KG1 (cell line): ENCODE measurements at regions not wholly inside any gene's neighbourhood (a gene's known extent, or its start where the extent isn't known, plus 50 kb on each side); places are given as distances from the start of the nearest gene placed in this dataset.
"Not testable (repeated sequence)": the region's sequence is repeated elsewhere in the genome, so short reads cannot be mapped to it uniquely, and the experiment has no call there.

Experiments used
- DNase-seq: peaks from one replicate; lab custom pipeline; 2025; lab: John Stamatoyannopoulos, UW

DNA sequence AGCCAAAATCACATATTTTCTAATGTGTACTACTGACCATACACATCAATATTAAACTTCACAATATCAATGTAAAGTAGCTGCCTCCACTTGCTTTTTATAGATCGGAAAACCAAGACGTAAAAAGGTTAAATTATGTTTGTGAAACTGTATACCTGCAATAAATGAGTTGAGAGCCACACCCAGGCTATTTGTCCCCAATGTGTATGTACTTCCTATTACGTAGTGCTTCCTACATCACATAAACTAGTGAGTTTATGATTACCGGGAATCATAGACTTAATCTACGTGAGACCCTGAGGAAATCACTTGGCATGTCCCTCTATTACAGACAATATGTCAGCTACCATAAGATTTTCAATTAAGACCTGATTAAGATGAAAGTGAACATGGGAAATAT is 903.4 kb downstream of the RAB28 start:
- DNase-seq = no peak

DNA sequence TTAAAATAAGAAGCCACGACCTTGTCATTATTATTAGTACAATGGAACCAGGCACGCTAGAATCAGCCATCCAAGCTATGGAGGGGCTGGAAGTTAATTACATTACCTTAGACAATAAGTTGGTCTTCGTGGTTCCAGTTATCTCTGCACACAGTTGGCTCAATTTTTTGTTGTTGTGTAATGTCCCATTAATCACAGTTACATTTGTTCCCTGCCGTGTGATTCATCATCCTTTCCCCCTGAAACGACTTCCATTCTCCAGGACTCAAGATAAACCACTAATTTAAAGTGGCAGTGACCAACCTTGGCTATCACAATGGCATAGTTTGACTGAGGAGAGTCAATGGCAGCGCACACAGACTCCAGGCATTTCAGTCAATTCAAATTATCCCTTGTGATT is 905.0 kb downstream of the RAB28 start:
- DNase-seq = no peak

DNA sequence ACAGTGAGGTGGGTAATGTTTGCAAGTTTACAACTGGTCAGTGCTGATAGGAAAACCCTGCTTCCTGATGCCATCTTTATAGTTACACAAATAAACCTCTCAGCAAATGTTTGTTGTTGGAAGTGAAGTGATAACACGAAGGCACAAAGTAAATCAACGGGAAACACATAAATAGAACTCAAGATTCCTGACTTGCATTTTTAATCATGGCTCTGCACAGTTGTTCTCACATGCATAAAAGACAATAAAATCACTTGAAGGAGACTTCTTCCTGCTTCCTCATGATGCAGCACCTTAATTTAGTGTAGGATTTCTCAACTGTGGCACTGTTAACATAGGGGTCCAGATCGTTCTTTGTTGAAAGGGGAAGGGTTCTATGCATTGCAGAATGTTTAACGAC is 907.7 kb downstream of the RAB28 start:
- no peak for DNase-seq

DNA sequence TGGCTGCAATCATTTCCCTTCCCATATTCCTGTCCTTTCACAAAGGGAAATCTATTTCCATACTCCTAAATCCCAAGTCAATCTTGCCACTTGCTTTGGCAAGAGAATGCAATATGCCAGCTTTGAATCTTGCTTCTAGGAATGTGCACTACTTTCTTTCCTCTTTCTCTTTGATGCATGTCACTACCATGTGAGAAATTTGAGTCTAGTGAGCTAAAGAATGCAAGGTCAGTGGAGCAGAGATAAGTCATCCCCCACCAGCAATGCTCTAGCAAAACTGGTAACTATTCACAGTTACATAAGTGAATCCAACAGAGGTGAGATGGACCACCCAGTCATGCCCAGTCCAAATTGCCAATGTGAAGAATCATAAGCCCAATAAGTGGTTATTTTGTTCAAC is 910.4 kb downstream of the RAB28 start:
- DNase-seq = no peak

DNA sequence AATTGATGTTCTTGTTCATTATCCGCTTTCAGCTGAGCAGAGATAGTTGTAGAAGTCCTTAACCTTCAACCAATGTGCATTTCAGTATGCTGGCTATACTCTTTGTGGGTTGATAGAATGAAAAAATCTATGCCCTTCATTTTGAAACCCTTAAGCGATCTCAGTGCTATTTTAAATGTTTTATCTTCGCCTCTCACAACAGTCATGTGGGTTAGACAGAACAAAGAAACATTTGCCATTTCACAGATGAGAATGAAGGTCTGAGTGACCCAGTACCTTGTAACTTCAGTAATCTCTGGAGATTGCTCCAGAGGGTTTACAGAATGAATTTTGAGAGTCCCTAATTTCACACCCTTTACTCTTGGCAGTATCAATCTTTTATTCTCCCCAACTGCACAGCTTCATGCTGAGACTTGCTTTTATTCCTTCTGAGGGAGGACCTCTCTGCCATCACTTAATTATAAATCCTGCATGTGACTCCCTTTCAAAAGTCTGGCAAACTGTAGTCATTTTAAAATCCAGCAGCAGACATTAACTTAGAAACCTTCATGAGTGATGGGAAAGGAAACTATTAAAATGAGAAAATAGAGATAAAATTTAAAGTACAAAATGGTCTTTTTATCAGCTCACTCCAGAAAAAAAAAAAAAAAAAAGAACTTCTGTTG is 921.5 kb downstream of the RAB28 start:
- no peak for DNase-seq

DNA sequence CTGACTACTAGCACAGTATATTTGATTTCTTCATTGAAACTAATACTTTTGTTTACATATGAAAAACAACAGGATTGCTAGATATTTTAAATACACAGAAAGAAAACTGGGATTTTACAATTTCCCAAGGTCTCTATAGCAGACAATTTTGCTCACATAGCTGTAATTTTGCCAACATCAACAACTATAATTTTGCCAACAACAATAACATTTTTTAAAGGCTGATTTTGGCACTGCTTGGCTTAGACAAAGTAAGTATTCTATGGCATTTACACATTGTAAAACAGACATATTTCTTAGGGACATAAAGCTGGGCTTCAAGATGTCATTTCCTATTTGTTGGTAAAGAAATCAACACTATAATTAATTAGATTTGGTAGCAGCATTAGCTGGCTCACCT is 922.1 kb downstream of the RAB28 start:
- DNase-seq = no peak

DNA sequence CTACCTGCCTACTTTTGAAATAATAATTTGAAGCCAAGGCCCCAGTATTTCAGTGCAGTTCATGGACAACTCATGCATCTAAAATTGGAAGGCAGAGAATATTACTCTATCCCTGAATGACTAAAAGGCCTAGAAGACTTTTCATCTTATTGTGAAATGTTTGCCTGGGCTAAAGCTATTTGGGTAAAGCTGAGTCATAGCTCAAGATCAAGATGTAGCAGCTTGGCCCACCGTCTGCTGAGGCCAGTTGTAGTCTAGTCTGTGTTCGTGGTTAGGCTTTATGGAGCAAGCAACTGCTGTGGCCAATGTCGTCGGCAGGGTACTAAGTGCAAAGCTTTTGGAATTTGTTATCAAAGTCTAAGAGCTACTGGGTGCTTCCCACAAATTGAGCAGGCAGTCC is 929.1 kb downstream of the RAB28 start:
- no peak for DNase-seq

DNA sequence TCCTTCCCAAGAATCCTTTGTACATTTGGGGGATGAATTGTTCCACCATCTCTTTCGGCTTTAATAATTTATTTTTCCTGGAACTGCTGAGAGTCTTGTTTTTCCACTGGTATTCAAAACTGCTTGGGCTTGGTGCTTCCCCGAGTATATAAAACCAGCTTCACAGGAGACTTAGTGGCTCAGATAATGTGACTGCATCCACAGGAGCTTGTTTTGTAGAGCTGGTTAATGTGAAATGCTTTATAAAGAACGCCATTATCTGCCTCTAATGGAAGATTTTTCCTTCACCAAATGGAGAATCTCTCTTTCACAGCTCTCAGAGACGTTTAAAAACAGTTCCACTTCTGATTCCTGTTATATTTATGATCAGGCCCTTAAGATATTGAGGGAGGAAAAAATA is 935.5 kb downstream of the RAB28 start:
- no peak for DNase-seq

DNA sequence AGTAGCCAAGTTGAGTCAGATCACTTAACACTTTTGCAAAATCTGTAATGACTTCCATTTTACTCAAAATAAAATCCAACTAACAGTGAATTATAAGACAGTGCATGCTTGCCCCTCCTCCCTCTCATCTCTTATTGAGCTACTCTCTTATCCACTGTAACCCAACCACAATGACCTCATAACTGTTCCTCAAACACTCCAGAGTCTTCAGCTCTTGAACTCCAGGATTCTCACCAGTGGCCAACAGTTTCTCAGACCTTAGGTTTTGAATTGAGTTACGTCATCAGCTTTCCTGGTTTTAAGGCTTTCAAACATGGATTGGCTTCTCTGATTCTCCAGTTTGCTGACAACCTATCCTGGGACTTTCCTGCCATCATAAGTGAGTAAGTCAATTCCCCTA is 938.3 kb downstream of the RAB28 start:
- no peak for DNase-seq

DNA sequence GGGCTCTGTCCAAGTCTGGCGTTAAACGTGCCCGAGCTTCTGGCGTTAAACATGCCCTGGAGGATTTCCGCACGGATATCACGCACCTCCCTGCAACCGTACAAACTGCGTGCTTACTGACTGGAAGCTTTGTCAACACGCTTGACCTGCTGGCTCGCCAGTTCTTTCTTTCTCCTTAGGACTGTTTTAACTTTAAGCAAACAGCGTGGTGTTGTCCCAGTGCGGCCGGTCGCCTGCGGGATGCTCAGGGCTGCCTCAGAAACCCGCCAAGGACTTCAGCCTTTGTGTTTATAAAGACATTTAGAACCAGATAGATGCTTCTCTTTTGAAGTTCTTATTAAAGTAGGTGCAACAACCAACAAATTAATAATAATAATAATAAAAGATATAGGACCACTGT is 946.0 kb downstream of the RAB28 start:
- DNase-seq = no peak

DNA sequence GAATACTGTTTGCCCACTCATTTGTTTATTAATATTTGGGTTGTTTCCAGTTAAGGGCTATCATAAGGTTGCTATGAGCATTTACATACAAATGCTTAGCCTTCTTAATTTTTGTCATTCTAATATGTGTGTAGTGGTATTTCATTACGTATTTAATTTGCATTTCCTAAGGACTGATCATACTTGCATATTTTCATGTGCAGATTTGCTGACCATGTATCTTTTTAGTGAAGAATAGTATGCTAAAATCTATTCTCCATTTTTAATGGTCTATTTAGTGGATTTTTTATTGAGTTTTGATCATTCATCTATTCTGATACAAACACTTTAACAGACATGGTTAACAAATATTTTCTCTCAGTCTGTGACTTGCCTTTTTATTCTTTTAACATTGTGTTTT is 949.5 kb downstream of the RAB28 start:
- no peak for DNase-seq

DNA sequence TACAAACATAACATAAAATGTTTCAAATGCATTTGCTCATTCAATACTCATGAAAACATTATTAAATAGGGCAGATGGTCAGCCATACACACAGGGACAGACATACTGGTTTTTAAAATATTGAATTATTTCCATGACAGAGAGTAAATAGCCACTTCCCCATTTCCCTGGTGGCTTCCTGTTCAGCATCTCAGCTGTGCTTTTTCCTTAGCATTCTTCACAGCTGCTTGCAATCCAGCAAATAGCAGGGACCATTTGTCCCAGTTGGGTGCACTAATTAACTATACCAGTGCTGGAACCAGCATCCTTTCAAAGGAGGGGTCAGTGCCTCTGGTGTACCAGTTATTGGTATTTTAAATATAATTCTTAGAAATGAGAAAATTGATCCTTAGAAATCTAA is 964.7 kb downstream of the RAB28 start:
- DNase-seq = no peak

DNA sequence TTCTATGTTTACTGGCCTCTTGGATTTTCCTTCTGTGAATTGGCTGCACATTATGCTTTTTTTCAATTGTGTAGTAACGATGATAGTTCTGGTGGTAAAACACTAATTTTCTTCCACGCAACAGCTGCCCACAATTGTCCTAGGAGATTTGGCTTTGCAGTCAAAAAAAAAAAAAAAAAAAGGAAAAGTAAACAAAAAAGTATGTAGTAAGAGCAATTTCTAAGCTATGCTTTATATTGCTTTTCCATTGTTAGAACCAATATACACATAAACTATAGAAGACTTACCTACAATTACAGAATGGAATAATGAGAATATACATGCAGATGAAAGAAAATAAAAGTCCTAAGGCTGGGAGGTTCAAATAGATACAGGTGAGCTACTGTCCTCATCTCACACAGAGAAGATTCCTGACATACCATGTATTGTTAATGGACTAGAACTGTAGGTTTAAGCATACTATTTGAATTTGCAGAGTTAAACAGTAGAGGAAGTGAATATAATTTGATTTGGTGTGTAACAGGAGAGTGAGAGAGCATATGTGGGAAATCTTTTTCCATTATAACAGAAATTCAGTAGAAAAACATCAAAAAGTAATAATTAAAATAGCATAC is 976.2 kb downstream of the RAB28 start:
- no peak for DNase-seq

DNA sequence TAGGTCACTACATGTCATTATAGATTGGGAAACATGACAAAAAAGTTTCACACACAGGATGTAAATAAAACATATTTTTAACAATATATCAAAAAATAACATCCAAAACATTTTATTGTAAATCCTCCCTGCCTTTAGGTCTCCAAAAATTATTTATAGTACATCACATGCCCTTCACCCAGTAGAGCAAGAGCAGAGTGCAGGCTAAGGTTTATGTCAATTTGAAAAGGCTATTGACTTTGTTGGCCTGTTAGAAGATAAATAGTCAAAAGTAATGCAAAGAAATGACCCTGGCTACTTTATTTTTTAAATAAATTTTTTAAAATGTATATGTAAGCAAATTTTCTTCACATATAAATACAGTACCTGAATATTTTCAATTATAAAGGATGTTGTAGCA is 983.7 kb downstream of the RAB28 start:
- no peak for DNase-seq

DNA sequence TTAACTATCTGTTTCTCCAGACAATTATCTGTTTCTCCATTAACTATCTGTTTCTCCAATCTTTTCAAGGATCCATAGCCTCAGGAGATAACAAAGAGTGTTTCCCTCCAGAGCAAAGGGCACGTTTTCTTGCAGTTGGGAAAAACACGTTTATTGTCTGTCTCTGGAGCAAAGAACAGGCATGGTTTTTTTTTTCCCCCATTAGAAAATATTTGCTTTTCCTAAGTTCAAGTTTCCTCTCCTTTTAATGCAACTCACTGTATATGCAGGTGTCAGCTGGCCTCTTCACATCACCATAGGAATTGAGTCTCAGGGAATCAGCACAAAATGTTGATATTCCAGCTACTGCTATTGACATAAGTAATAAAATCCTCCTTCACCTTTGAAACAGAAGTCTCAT is 984.4 kb downstream of the RAB28 start:
- no peak for DNase-seq

DNA sequence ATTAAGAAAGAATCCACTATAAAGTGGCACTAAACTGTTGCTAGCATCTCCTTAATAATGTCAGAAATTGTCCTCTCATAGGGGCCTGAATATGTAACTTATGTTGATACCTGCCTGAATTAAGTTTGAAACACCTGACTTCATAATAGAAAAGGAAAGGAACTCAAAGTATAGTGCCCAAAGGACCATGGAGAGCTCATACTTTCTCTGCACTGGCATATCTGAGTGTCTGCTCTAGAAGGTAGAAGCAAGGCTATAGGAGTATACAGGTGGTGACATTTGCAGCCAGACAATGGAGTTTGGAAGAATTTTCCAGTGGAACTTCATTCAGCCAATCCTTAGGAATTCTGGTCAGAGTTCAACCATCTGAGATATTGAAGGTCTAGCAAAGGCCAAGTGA is 988.9 kb downstream of the RAB28 start:
- no peak for DNase-seq

DNA sequence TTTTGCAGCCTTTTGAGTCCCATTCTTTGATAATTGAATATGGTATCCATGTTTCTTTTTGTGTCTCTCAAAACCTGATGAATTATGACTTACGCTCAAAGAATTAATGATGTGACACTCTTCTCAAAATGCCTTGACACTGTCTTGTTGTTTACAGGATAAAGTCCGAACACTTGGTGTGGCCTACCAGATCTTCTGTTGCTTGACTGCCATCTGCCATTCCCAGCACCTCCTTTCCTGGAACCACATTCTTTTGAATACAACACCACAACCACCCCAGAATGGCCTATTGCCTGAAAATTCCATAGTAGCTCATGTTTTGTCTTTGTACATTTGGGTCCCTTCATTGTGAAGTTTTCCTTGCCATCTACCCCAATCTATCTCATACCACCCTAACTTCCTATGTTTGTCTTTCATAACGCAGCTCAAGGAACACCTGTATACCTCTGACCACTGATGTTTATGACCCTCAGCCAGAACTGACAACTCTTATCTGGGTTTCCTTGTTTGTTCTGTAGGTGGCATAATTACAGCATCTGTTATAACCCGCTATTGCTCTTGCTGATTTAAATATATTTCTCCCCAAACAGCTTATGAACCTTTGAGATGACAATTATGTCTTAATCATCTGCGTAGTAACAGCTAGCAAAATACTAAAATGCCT is 991.3 kb downstream of the RAB28 start:
- DNase-seq = no peak

DNA sequence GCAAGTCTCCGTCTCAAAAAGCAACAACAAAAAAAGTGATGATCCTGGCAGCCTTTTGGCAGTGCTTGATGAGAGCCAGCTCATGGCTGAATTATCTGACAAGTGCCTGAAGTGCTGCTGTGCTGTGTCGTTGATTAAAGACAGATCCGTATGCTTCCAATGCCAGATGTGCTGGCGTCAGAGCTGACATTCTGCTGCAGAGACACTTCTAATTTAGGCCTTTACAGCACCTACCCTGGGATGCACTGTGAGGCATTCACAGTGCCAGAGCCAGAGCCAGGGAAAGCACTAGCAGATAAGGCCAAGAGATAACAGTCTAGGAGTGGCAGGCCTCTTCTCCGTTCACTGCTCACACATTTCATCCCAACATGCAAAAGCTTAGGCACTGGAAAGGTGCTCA is 995.5 kb downstream of the RAB28 start:
- no peak for DNase-seq

DNA sequence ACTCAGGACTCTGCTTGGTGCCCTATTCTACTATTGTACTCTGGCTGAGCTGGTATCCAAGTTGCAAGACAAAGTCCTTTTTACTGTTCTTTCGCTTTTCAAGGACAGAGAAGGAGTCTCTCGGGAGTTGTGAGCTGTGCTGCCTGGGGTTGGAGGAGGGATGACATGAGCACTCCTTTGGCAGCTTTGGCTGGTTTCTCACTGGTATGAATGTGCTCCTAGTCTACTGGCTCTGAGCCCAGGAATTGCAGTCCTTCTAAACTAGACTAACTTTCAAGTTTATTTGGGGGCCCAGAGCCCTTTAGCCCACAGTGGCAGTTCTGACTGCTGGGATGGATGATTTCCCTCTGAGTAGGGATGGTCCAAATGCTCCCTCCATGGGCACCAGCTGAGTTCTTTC is 997.1 kb downstream of the RAB28 start:
- DNase-seq = no peak

DNA sequence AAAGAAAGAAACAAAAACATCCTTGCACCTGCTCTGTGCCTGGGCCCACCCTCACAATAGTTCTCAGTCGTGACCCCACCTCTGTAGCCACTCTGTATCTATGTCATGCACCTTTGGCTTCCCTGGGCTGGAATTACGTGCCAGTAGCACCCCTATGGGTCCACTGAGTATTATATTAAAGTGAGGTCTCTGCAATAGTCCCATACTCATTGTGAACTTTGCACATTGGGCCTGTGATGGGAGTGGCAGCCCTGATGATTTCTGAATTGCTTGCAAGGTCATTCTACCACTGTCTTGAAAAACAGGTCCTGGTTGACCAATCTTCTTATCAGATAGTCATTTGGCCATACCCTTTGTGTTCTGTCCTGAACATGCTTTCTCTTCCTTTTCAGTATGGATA is 1012.1 kb downstream of the RAB28 start:
- no peak for DNase-seq

DNA sequence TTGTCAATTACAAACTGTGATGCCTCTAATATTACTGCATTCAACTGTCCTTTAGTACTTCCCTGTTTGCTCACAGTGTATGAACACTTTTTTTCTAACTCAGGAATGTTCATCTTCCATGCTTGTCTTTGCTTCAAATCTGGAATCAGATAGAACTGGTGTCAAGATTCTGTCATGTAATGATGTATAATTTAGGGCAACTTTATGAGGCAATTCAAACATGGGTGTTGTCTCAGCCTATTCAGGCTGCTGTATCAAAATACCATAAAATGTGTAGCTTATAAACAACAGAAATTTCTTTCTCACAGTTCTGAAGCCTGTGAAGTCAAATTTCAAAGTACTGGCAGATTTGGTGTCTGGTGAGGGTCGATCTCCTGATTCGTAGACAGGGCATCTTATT is 1012.9 kb downstream of the RAB28 start:
- no peak for DNase-seq

DNA sequence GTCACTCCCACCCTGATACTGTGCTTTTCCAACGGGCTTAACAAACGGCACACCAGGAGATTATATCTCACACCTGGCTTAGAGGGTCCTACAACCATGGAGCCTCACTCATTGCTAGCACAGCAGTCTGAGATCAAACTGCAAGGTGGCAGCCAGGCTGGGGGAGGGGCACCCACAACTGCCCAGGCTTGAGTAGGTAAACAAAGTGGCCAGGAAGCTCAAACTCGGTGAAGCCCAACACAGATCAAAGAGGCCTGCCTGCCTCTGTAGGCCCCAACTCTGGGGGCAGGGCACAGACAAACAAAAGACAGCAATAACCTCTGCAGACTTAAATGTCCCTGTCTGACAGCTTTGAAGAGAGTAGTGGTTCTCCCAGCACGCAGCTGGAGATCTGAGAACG is 1022.6 kb downstream of the RAB28 start:
- not testable (repeated sequence) for DNase-seq

DNA sequence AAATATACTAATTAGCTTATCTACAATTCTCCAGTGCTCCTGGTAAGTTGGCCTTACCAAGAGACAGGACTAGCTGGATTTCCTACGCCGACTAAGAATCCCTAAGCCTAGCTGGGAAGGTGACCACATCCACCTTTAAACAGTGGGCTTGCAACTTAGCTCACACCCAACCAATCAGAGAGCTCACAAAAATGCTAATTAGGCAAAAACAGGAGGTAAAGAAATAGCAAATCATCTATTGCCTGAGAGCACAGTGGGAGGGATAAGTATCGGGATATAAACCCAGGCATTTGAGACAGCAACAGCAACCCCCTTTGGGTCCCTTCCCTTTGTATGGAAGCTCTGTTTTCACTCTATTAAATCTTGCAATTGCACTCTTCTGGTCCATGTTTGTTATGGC is 1025.0 kb downstream of the RAB28 start:
- no peak for DNase-seq

DNA sequence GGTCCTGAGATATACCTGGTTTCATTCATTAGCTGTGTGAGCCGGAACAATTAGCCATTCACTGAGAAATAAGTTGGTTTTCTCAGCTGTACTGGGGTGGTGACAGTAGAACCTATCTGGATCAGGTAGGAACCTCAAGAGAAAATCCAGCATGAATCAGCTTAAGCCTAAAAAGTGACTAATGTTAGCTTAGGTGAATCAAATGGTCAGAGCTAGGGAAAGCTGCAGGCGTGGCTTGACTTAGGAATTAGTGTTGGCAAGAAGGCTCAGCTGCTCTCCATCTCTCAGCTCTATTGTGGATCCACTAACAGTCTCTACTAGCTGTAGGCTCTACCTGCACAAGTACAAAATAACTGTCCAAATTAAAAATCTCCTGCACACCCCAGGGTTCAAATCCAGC is 1025.5 kb downstream of the RAB28 start:
- DNase-seq = no peak
